IMR-90 (cell line): ENCODE measurements at regions not wholly inside any gene's neighbourhood (a gene's known extent, or its start where the extent isn't known, plus 50 kb on each side); places are given as distances from the start of the nearest gene placed in this dataset.

Experiments
- ATAC-seq: fragments of 200-7000 bp; cut with Tn5 transposase; 2 replicates; pipeline ENCODE4 v1.9.1; 2020; ENCODE audit warnings: low read depth, mild to moderate bottlenecking, moderate library complexity
- BruUV-seq: library from RNA; stranded (reverse); fragments of 400-500 nt; replicated peaks from 2 replicates; lab custom pipeline; 2021; lab: Mats Ljungman, UMichigan
- CTCF ChIA-PET: fragments of 300-600 bp; formaldehyde crosslinking; extraction: SDS; loops from one replicate; lab custom pipeline; 2021; ENCODE audit warnings: antibody characterized with exemption; lab: Yijun Ruan, JAX
- POLR2A ChIA-PET: fragments of 300-600 bp; sonication (Branson Sonifier 250); formaldehyde crosslinking; loops from one replicate; lab custom pipeline; 2022; ENCODE audit warnings: antibody characterized with exemption; ENCODE audit not compliant: unreplicated experiment; lab: Charles Lee
- DNase-seq: peaks from one replicate; pipeline ENCODE4 v3.0.0; 2013
- H2AFZ ChIP-seq: replicated peaks from 2 replicates; pipeline ENCODE3; 2013; ENCODE audit warnings: low read length, mild to moderate bottlenecking; ENCODE audit not compliant: poor library complexity
- H2AK5ac ChIP-seq: 2 replicates; pipeline ENCODE4 v1.6.1; 2013; ENCODE audit warnings: low read depth, low read length, inconsistent platforms
- H2AK9ac ChIP-seq: replicated peaks from 2 replicates; pipeline ENCODE3; 2013; ENCODE audit warnings: mild to moderate bottlenecking, low read depth, low read length, moderate library complexity; ENCODE audit not compliant: poor library complexity
- H2BK120ac ChIP-seq: 2 replicates; pipeline ENCODE4 v1.6.1; 2013; ENCODE audit warnings: low read depth, low read length, inconsistent platforms
- H2BK15ac ChIP-seq: 3 replicates; pipeline ENCODE4 v1.6.1; 2013; ENCODE audit warnings: low read depth, low read length, inconsistent platforms
- H2BK20ac ChIP-seq: 2 replicates; pipeline ENCODE4 v1.6.1; 2013; ENCODE audit warnings: low read depth, mild to moderate bottlenecking, inconsistent platforms, low read length, moderate library complexity
- H2BK5ac ChIP-seq: 2 replicates; pipeline ENCODE4 v1.6.1; 2013; ENCODE audit warnings: mild to moderate bottlenecking, low read depth, low read length, inconsistent platforms; ENCODE audit not compliant: poor library complexity, severe bottlenecking
- H3K14ac ChIP-seq: replicated peaks from 2 replicates; pipeline ENCODE4 v1.6.1; 2013; ENCODE audit warnings: low read depth, low read length, inconsistent platforms
- H3K18ac ChIP-seq: 2 replicates; pipeline ENCODE4 v1.6.1; 2013; ENCODE audit warnings: low read depth, low read length, control low read depth
- H3K23ac ChIP-seq: 2 replicates; pipeline ENCODE4 v1.6.1; 2013; ENCODE audit warnings: low read depth, low read length, inconsistent platforms
- H3K27ac ChIP-seq: 2 replicates; pipeline ENCODE4 v1.5.1; 2013; ENCODE audit warnings: mild to moderate bottlenecking, control low read depth, low read length; ENCODE audit not compliant: insufficient read depth
- H3K27me3 ChIP-seq: 2 replicates; pipeline ENCODE4 v1.6.1; 2013; ENCODE audit warnings: low read length; ENCODE audit not compliant: control insufficient read depth, insufficient read depth
- H3K36me3 ChIP-seq: 2 replicates; pipeline ENCODE4 v1.6.1; 2013; ENCODE audit warnings: low read length, mixed read lengths; ENCODE audit not compliant: control insufficient read depth, insufficient read depth
- H3K4ac ChIP-seq: 2 replicates; pipeline ENCODE4 v1.6.1; 2013; ENCODE audit warnings: low read depth, low read length, inconsistent platforms
- H3K4me1 ChIP-seq: 2 replicates; pipeline ENCODE4 v1.6.1; 2013; ENCODE audit warnings: low read length, mixed read lengths; ENCODE audit not compliant: control insufficient read depth, insufficient read depth
- H3K4me2 ChIP-seq: 2 replicates; pipeline ENCODE4 v1.6.1; 2013; ENCODE audit warnings: low read depth, mild to moderate bottlenecking, control low read depth, low read length, moderate library complexity
- H3K4me3 ChIP-seq: 2 replicates; pipeline ENCODE4 v1.5.1; 2013; ENCODE audit warnings: low read depth, mild to moderate bottlenecking, control low read depth, low read length, moderate library complexity; ENCODE audit not compliant: insufficient read depth
- H3K56ac ChIP-seq: 2 replicates; pipeline ENCODE4 v1.6.1; 2013; ENCODE audit warnings: low read length, inconsistent platforms; ENCODE audit not compliant: insufficient read depth; ENCODE audit errors: extremely low read depth
- H3K79me1 ChIP-seq, 2 experiments: 2 replicates each; pipeline ENCODE4 v1.6.1; 2013; ENCODE audit warnings: low read length in 2 of 2, inconsistent platforms in 1 of 2, low read depth in 1 of 2
- H3K9ac ChIP-seq: 2 replicates; pipeline ENCODE4 v1.6.1; 2013; ENCODE audit warnings: low read depth, low read length, control low read depth
- H3K9me1 ChIP-seq: 2 replicates; pipeline ENCODE4 v1.6.1; 2013; ENCODE audit warnings: low read length, inconsistent platforms; ENCODE audit not compliant: insufficient read depth
- H3K9me3 ChIP-seq: 2 replicates; pipeline ENCODE4 v1.6.1; 2013; ENCODE audit warnings: low read length; ENCODE audit not compliant: control insufficient read depth, insufficient read depth
- H4K20me1 ChIP-seq: 2 replicates; pipeline ENCODE4 v1.6.1; 2013; ENCODE audit warnings: low read length, inconsistent platforms; ENCODE audit not compliant: insufficient read depth
- H4K5ac ChIP-seq: 2 replicates; pipeline ENCODE4 v1.6.1; 2013; ENCODE audit warnings: mild to moderate bottlenecking, low read depth, low read length, control low read depth
- H4K8ac ChIP-seq, 2 experiments: 2 replicates each; pipeline ENCODE4 v1.6.1; 2013; ENCODE audit warnings: low read depth in 2 of 2, low read length in 2 of 2, control low read depth in 1 of 2, inconsistent platforms in 1 of 2
- H4K91ac ChIP-seq: 2 replicates; pipeline ENCODE4 v1.6.1; 2013; ENCODE audit warnings: low read depth, low read length, inconsistent platforms; ENCODE audit not compliant: insufficient read depth
- CEBPB ChIP-seq: IDR thresholded peaks from 2 replicates; pipeline ENCODE4 v1.6.1; 2012; ENCODE audit warnings: low read depth, low read length, improper control_type of control experiment
- CHD1 ChIP-seq: IDR thresholded peaks from 2 replicates; pipeline ENCODE4 v1.6.1; 2012; ENCODE audit warnings: low read depth, low read length, improper control_type of control experiment
- CTCF ChIP-seq: conservative IDR thresholded peaks from 2 replicates; pipeline ENCODE4 v1.5.1; 2012; ENCODE audit warnings: mild to moderate bottlenecking, low read depth, low read length, improper control_type of control experiment
- MAFK ChIP-seq: IDR thresholded peaks from 2 replicates; pipeline ENCODE4 v1.6.1; 2012; ENCODE audit warnings: low read depth, low read length, improper control_type of control experiment
- MAZ ChIP-seq: IDR thresholded peaks from 2 replicates; pipeline ENCODE4 v1.6.1; 2012; ENCODE audit warnings: low read depth, mild to moderate bottlenecking, low read length, improper control_type of control experiment, moderate library complexity, borderline replicate concordance
- MXI1 ChIP-seq: IDR thresholded peaks from 2 replicates; pipeline ENCODE4 v1.6.1; 2012; ENCODE audit warnings: low read depth, mild to moderate bottlenecking, low read length, moderate library complexity, borderline replicate concordance
- NFE2L2 ChIP-seq: fragments of 150-350 bp; IDR thresholded peaks from 2 replicates; pipeline ENCODE4 v1.6.1; 2016; ENCODE audit warnings: low read depth, mild to moderate bottlenecking, low read length
- POLR2A ChIP-seq: IDR thresholded peaks from 2 replicates; pipeline ENCODE4 v1.6.1; 2012; ENCODE audit warnings: mild to moderate bottlenecking, low read depth, low read length
- RAD21 ChIP-seq: IDR thresholded peaks from 2 replicates; pipeline ENCODE4 v1.6.1; 2012; ENCODE audit warnings: low read length, improper control_type of control experiment
- RCOR1 ChIP-seq: IDR thresholded peaks from 2 replicates; pipeline ENCODE4 v1.6.1; 2012; ENCODE audit warnings: mild to moderate bottlenecking, low read length, improper control_type of control experiment; ENCODE audit not compliant: insufficient replicate concordance
- RFX5 ChIP-seq: IDR thresholded peaks from 2 replicates; pipeline ENCODE4 v1.8.0; 2012; ENCODE audit warnings: low read depth, mild to moderate bottlenecking, low read length, moderate library complexity
- SMC3 ChIP-seq: fragments of 150-350 bp; IDR thresholded peaks from 2 replicates; pipeline ENCODE4 v1.6.1; 2016; ENCODE audit warnings: low read depth, mild to moderate bottlenecking, antibody characterized with exemption, low read length, moderate library complexity
- dilution Hi-C: fragments of 300-500 bp; cut with HindIII; formaldehyde crosslinking; loops from one replicate; pipeline ENCODE4 v1.14.3; 2018; ENCODE audit warnings: low sequenced_read_pairs; ENCODE audit not compliant: unreplicated experiment
- in situ Hi-C: fragments of 300-500 bp; cut with MboI; formaldehyde crosslinking; loops from 3 replicates; pipeline ENCODE4 v1.14.3; 2019; ENCODE audit warnings: low sequenced_read_pairs, inconsistent platforms, mixed read lengths
- intact Hi-C: fragments of 100-400 bp; cut with micrococcal nuclease; formaldehyde crosslinking; loops from 2 replicates; pipeline ENCODE4 v1.10.0; 2022
- TF ChIP-seq, protein P1 (sequence below): fragments of 150-350 bp; IDR thresholded peaks from 2 replicates; pipeline ENCODE4 v1.6.1; 2016; ENCODE audit warnings: low read depth, mild to moderate bottlenecking, low read length, moderate library complexity, borderline replicate concordance

DNA sequence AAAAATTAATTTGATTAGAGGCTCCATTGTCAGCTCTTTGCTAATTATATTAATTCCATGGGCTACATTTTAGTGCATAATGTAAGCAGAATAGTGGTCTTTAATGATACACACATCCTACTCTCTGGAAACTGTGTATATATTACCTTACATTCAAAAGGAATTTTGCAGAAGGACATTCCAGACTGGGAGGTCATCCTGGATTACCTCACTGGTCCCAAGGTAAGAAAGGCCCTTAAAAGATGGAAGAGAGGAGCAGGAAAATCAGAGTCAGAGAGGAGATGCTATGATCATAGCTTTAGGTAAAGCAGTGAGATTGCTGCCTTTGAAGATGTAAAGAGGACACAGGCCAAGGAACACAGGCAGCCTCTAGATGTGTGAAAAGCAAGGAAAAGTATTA lies 1180.8 kb downstream of the CDH12 start:
- H3K4ac ChIP-seq, result no peak overlapping the region
- no peak overlapping the region for H2AK5ac ChIP-seq
- H4K8ac ChIP-seq, result no peak overlapping the region
- DNase-seq, result no peak
- H4K91ac ChIP-seq, result no peak overlapping the region
- in situ Hi-C loops, result no loop called here
- no peaks in the 10 kb centered on the region for H3K9me1 ChIP-seq
- ChIA-PET CTCF (no interaction called here), POLR2A (no interaction called here)
- H3K56ac ChIP-seq, result no peak overlapping the region
- H3K79me1 ChIP-seq, result no peaks in the 10 kb centered on the region
- no peak overlapping the region for H3K4me2 ChIP-seq
- intact Hi-C loops, result no loop called here
- H2BK120ac ChIP-seq, result no peak overlapping the region
- no peak overlapping the region for H2AFZ ChIP-seq
- no peaks in the 10 kb centered on the region for H3K27me3 ChIP-seq
- no peak overlapping the region for H3K27ac ChIP-seq
- no peak overlapping the region for H3K4me3 ChIP-seq
- no peak overlapping the region for H2BK15ac ChIP-seq
- ATAC-seq, result no peak
- no peak overlapping the region for H3K14ac ChIP-seq
- no peak overlapping the region; the same call in 1 of the 2 replicates for H4K5ac ChIP-seq
- H2AK9ac ChIP-seq, result no peak overlapping the region
- H3K9ac ChIP-seq, result no peak overlapping the region
- no peaks in the 10 kb centered on the region for H3K4me1 ChIP-seq
- no peak overlapping the region for H2BK20ac ChIP-seq
- TF ChIP-seq, protein P1, sequence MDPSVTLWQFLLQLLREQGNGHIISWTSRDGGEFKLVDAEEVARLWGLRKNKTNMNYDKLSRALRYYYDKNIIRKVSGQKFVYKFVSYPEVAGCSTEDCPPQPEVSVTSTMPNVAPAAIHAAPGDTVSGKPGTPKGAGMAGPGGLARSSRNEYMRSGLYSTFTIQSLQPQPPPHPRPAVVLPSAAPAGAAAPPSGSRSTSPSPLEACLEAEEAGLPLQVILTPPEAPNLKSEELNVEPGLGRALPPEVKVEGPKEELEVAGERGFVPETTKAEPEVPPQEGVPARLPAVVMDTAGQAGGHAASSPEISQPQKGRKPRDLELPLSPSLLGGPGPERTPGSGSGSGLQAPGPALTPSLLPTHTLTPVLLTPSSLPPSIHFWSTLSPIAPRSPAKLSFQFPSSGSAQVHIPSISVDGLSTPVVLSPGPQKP, result no peak
- TF ChIP-seq CEBPB (no peak), SMC3 (no peak), RCOR1 (no peak), POLR2A (no peak), MAZ (no peak), RFX5 (no peak), MAFK (no peak), RAD21 (no peak), MXI1 (no peak), NFE2L2 (no peak), CHD1 (no peak), CTCF (no peak)
- no peak overlapping the region for H2BK5ac ChIP-seq
- H3K23ac ChIP-seq, result no peak overlapping the region
- H4K20me1 ChIP-seq, result no peaks in the 10 kb centered on the region
- peak overlapping the region; percentile 74; the same call in 1 of the 2 replicates for H3K18ac ChIP-seq
- H3K9me3 ChIP-seq, result no peaks in the 10 kb centered on the region
- no peaks in the 10 kb centered on the region for H3K36me3 ChIP-seq
- dilution Hi-C loops, result no loop called here
- no TSS peak for BruUV-seq
